H9 (cell line): ENCODE measurements at regions not wholly inside any gene's neighbourhood (a gene's known extent, or its start where the extent isn't known, plus 50 kb on each side); places are given as distances from the start of the nearest gene placed in this dataset.

Source experiments
- DNase-seq: peaks from one replicate; pipeline ENCODE4 v3.0.0-alpha.2; 2017
- H2AFZ ChIP-seq: one replicate; pipeline ENCODE4 v1.6.1; 2013; ENCODE audit warnings: mild to moderate bottlenecking, low read length, control low read depth, moderate library complexity
- H2AK5ac ChIP-seq: 2 replicates; pipeline ENCODE4 v1.6.1; 2013; ENCODE audit warnings: low read length, control low read depth, mixed read lengths; ENCODE audit not compliant: insufficient read length
- H2BK120ac ChIP-seq: one replicate; pipeline ENCODE4 v1.6.1; 2013; ENCODE audit warnings: low read depth, mild to moderate bottlenecking, low read length, control low read depth, inconsistent platforms; ENCODE audit not compliant: poor library complexity, severe bottlenecking
- H2BK12ac ChIP-seq: 2 replicates; pipeline ENCODE4 v1.6.1; 2013; ENCODE audit warnings: low read length, control low read depth, mixed read lengths, low read depth; ENCODE audit not compliant: insufficient read length
- H2BK15ac ChIP-seq: 2 replicates; pipeline ENCODE4 v1.6.1; 2013; ENCODE audit warnings: low read depth, low read length, control low read depth
- H2BK20ac ChIP-seq: one replicate; pipeline ENCODE4 v1.6.1; 2013; ENCODE audit warnings: low read depth, mild to moderate bottlenecking, low read length, control low read depth, inconsistent platforms; ENCODE audit not compliant: poor library complexity, severe bottlenecking
- H2BK5ac ChIP-seq: 2 replicates; pipeline ENCODE4 v1.6.1; 2013; ENCODE audit warnings: low read length, control low read depth, mixed read lengths; ENCODE audit not compliant: insufficient read length
- H3K14ac ChIP-seq: 2 replicates; pipeline ENCODE4 v1.6.1; 2013; ENCODE audit warnings: low read length, control low read depth; ENCODE audit not compliant: insufficient read depth
- H3K18ac ChIP-seq: 2 replicates; pipeline ENCODE4 v1.6.1; 2013; ENCODE audit warnings: low read depth, mild to moderate bottlenecking, mixed read lengths, low read length, control low read depth; ENCODE audit not compliant: insufficient read length
- H3K23ac ChIP-seq: 2 replicates; pipeline ENCODE4 v1.6.1; 2013; ENCODE audit warnings: low read length, control low read depth, mixed read lengths, low read depth; ENCODE audit not compliant: insufficient read length
- H3K23me2 ChIP-seq: 2 replicates; pipeline ENCODE4 v1.6.1; 2013; ENCODE audit warnings: low read depth, mild to moderate bottlenecking, mixed read lengths, low read length, control low read depth; ENCODE audit not compliant: insufficient read length, poor library complexity, severe bottlenecking
- H3K27ac ChIP-seq: 2 replicates; pipeline ENCODE4 v1.5.1; 2013; ENCODE audit warnings: low read length, control low read depth, mixed read lengths, low read depth; ENCODE audit not compliant: insufficient read length
- H3K27me3 ChIP-seq: 2 replicates; pipeline ENCODE4 v1.6.1; 2013; ENCODE audit warnings: low read length, control low read depth, inconsistent platforms; ENCODE audit not compliant: insufficient read depth
- H3K4ac ChIP-seq: 2 replicates; pipeline ENCODE4 v1.6.1; 2013; ENCODE audit warnings: low read depth, mild to moderate bottlenecking, control low read depth, inconsistent platforms, low read length, moderate library complexity
- H3K4me1 ChIP-seq: 2 replicates; pipeline ENCODE4 v1.6.1; 2013; ENCODE audit warnings: low read length, control low read depth, inconsistent platforms; ENCODE audit not compliant: insufficient read depth
- H3K4me2 ChIP-seq: 2 replicates; pipeline ENCODE4 v1.6.1; 2013; ENCODE audit warnings: low read length, control low read depth, mixed read lengths; ENCODE audit not compliant: insufficient read length, insufficient read depth
- H3K56ac ChIP-seq: 2 replicates; pipeline ENCODE4 v1.6.1; 2013; ENCODE audit warnings: low read depth, mild to moderate bottlenecking, mixed read lengths, low read length, control low read depth; ENCODE audit not compliant: insufficient read length
- H3K79me1 ChIP-seq: 2 replicates; pipeline ENCODE4 v1.6.1; 2013; ENCODE audit warnings: low read depth, mild to moderate bottlenecking, moderate library complexity, low read length, control low read depth, inconsistent platforms; ENCODE audit not compliant: insufficient read depth, poor library complexity, severe bottlenecking
- H3K79me2 ChIP-seq: 2 replicates; pipeline ENCODE4 v1.6.1; 2013; ENCODE audit warnings: low read length, control low read depth, inconsistent platforms; ENCODE audit not compliant: insufficient read depth
- H3K9ac ChIP-seq: 2 replicates; pipeline ENCODE4 v1.6.1; 2013; ENCODE audit warnings: low read length, control low read depth, mixed read lengths; ENCODE audit not compliant: insufficient read length; ENCODE audit errors: extremely low read depth
- H3K9me3 ChIP-seq: one replicate; pipeline ENCODE4 v1.6.1; 2013; ENCODE audit warnings: low read depth, low read length, inconsistent platforms; ENCODE audit not compliant: control insufficient read depth
- H3T11ph ChIP-seq: one replicate; pipeline ENCODE4 v1.6.1; 2013; ENCODE audit warnings: mild to moderate bottlenecking, low read length, control low read depth, inconsistent platforms
- H4K20me1 ChIP-seq: one replicate; pipeline ENCODE4 v1.6.1; 2013; ENCODE audit not compliant: control insufficient read depth, insufficient read length, insufficient read depth
- H4K5ac ChIP-seq: 2 replicates; pipeline ENCODE4 v1.6.1; 2013; ENCODE audit warnings: low read depth, mild to moderate bottlenecking, mixed read lengths, low read length, control low read depth; ENCODE audit not compliant: insufficient read length
- H4K8ac ChIP-seq: replicated peaks from 2 replicates; pipeline ENCODE4 v1.6.1; 2013; ENCODE audit warnings: low read length, control low read depth, mixed read lengths, low read depth; ENCODE audit not compliant: insufficient read length
- H4K91ac ChIP-seq: 2 replicates; pipeline ENCODE4 v1.6.1; 2013; ENCODE audit warnings: low read depth, mild to moderate bottlenecking, moderate library complexity, mixed read lengths, low read length, control low read depth; ENCODE audit not compliant: insufficient read length
- H3K27ac Mint-ChIP-seq, 3 experiments: 2 replicates in 2 of 3; 3 replicates in 1 of 3; pipeline ENCODE4 v1.8.0; 2020 to 2021; ENCODE audit warnings: mixed read lengths in 3 of 3, mild to moderate bottlenecking in 1 of 3, moderate library complexity in 1 of 3
- H3K27me3 Mint-ChIP-seq: 2 replicates; pipeline ENCODE4 v1.8.0; 2021; ENCODE audit warnings: low read depth, mild to moderate bottlenecking, moderate library complexity, mixed read lengths
- H3K36me3 Mint-ChIP-seq, 3 experiments: 2 replicates in 2 of 3; 3 replicates in 1 of 3; pipeline ENCODE4 v1.8.0; 2020 to 2021; ENCODE audit warnings: low read depth in 3 of 3, mixed read lengths in 3 of 3; ENCODE audit not compliant: insufficient read depth in 1 of 3
- H3K4me1 Mint-ChIP-seq, 2 experiments: 2 replicates each; pipeline ENCODE4 v1.8.0; 2020; ENCODE audit warnings: mixed read lengths in 2 of 2
- H3K4me3 Mint-ChIP-seq, 2 experiments: 2 replicates in 1 of 2; 3 replicates in 1 of 2; pipeline ENCODE4 v1.8.0; 2020 to 2021; ENCODE audit warnings: mild to moderate bottlenecking in 2 of 2, mixed read lengths in 2 of 2, moderate library complexity in 1 of 2
- H3K9me3 Mint-ChIP-seq, 2 experiments: 2 replicates in 1 of 2; 3 replicates in 1 of 2; pipeline ENCODE4 v1.8.0; 2020; ENCODE audit warnings: mild to moderate bottlenecking in 2 of 2, mixed read lengths in 2 of 2, moderate library complexity in 1 of 2
- WGBS: extraction: QIAGEN DNeasy Blood & Tissue Kit; methylation state at CpG from one replicate; pipeline ENCODE4 v1.1.7; 2013; ENCODE audit warnings: missing lambda C conversion rate, low lambda C conversion rate, mixed read lengths; ENCODE audit not compliant: insufficient read length; ENCODE audit errors: extremely low coverage; 5-methylcytosine and 5-hydroxymethylcytosine counted together
- TF ChIP-seq, protein P1 (sequence below): fragments of 200-600 bp; sonication (generic); conservative IDR thresholded peaks from 3 replicates; pipeline ENCODE4 v1.8.0; 2021; ENCODE audit warnings: antibody characterized with exemption, mild to moderate bottlenecking

DNA sequence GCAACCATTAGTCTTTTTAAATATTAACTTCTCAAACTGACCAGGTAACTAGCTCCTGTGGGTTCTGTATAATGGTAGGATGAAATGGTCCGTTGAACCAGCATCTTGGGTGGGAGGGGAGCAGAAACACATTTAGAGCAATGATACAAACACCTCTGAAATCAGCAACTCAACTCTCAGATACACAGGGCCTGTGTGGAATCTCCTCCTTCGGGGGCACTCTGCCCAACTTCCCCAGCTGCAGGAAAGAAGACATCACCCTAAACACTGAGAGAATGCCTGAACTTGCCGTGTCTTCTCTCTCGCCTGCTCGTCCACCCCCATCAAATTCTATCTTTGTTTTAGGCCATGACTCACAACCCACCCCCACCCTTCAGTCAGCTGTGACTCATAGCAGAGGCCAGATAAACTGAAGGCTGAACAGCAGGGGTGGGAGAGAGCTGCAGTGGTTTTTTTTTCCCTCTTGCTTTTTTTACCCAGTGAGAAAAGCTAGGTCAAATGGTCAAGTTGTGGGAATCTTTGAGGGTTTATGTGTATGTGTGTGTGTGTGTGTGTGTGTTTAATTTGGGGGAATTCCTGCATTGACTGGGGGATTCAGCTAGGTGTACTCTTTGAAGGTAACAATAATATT, 593.4 kb upstream of the JAG1 start:
- no peaks in the 10 kb centered on the region for H3K79me2 ChIP-seq
- H3K27ac ChIP-seq: no peak overlapping the region
- no peaks in the 10 kb centered on the region for H3K36me3 Mint-ChIP-seq
- H3K27me3 ChIP-seq: no peaks in the 10 kb centered on the region
- WGBS: no CpG with 5 or more reads among the region's 5 CpGs
- no peak overlapping the region for H2BK5ac ChIP-seq
- H3K27me3 Mint-ChIP-seq: no peaks in the 10 kb centered on the region
- peak overlapping the region; percentile 40; the same call in 1 of the 2 replicates for H3K14ac ChIP-seq
- no peak overlapping the region for H4K8ac ChIP-seq
- no peak overlapping the region for H3K4me2 ChIP-seq
- no peak overlapping the region for H2BK12ac ChIP-seq
- no peak overlapping the region for H3K4me3 Mint-ChIP-seq
- no peak overlapping the region for H3K18ac ChIP-seq
- peak overlapping the region; percentile 10 for H2AFZ ChIP-seq
- H4K91ac ChIP-seq: no peak overlapping the region
- H3K27ac Mint-ChIP-seq: peak overlapping the region; percentile 2 to 31 (median 26); a peak in 4 of 7 replicates
- no peaks in the 10 kb centered on the region for H3K9me3 Mint-ChIP-seq
- H3K4me1 Mint-ChIP-seq: peaks cover 38 to 41% of the 10 kb centered on the region in 2 experiments
- peaks cover 6% of the 10 kb centered on the region; the same call in 1 of the 2 replicates for H3K4me1 ChIP-seq
- H3K23ac ChIP-seq: no peak overlapping the region
- no peak overlapping the region for H4K5ac ChIP-seq
- H3K9ac ChIP-seq: no peak overlapping the region
- no peaks in the 10 kb centered on the region for H3K79me1 ChIP-seq
- H3K4ac ChIP-seq: no peak overlapping the region
- no peak overlapping the region for H2AK5ac ChIP-seq
- no peaks in the 10 kb centered on the region for H3K23me2 ChIP-seq
- H2BK15ac ChIP-seq: no peak overlapping the region
- peak; percentile 58 for DNase-seq
- no peaks in the 10 kb centered on the region for H4K20me1 ChIP-seq
- TF ChIP-seq, protein P1, sequence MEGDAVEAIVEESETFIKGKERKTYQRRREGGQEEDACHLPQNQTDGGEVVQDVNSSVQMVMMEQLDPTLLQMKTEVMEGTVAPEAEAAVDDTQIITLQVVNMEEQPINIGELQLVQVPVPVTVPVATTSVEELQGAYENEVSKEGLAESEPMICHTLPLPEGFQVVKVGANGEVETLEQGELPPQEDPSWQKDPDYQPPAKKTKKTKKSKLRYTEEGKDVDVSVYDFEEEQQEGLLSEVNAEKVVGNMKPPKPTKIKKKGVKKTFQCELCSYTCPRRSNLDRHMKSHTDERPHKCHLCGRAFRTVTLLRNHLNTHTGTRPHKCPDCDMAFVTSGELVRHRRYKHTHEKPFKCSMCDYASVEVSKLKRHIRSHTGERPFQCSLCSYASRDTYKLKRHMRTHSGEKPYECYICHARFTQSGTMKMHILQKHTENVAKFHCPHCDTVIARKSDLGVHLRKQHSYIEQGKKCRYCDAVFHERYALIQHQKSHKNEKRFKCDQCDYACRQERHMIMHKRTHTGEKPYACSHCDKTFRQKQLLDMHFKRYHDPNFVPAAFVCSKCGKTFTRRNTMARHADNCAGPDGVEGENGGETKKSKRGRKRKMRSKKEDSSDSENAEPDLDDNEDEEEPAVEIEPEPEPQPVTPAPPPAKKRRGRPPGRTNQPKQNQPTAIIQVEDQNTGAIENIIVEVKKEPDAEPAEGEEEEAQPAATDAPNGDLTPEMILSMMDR: no peak
- H2BK120ac ChIP-seq: no peak overlapping the region
- no peaks in the 10 kb centered on the region for H3K9me3 ChIP-seq
- H3T11ph ChIP-seq: no peak overlapping the region
- H3K56ac ChIP-seq: no peak overlapping the region
- no peak overlapping the region for H2BK20ac ChIP-seq
